SK-N-SH (cell line): ENCODE measurements at regions not wholly inside any gene's neighbourhood (a gene's known extent, or its start where the extent isn't known, plus 50 kb on each side); places are given as distances from the start of the nearest gene placed in this dataset.

Experiments
- CTCF ChIA-PET: fragments of 300-600, 350-600 bp; formaldehyde crosslinking; extraction: SDS; loops from one replicate; lab custom pipeline; 2021; lab: Yijun Ruan, JAX
- POLR2A ChIA-PET: fragments of 350-600 bp; sonication (Branson Sonifier 250); formaldehyde crosslinking; extraction: SDS; loops from one replicate; lab custom pipeline; 2020; ENCODE audit warnings: antibody characterized with exemption, inconsistent platforms; lab: Yijun Ruan, JAX
- DNase-seq: peaks from one replicate; pipeline ENCODE4 v3.0.0; 2012
- H2AFZ ChIP-seq: fragments of 200-600 bp; sonication (generic); 2 replicates; pipeline ENCODE4 v1.8.1; 2016; ENCODE audit warnings: antibody characterized with exemption, mild to moderate bottlenecking, low read depth
- H3F3A ChIP-seq: fragments of 200-600 bp; sonication (generic); replicated peaks from 2 replicates; pipeline ENCODE3; 2016; ENCODE audit warnings: antibody characterized with exemption, mild to moderate bottlenecking; ENCODE audit not compliant: insufficient read depth
- H3K27ac ChIP-seq, 2 experiments: fragments of 200-500 bp in 1 of 2; fragments of 200-600 bp in 1 of 2; sonication (Bioruptor generic) in 1 of 2; sonication (generic), shearing (Covaris generic) in 1 of 2; 2 replicates each; pipeline versions ENCODE4 v1.5.1 to v1.6.1; 2014 to 2016; ENCODE audit warnings: low read depth in 2 of 2, inconsistent platforms in 1 of 2, low read length in 1 of 2, mild to moderate bottlenecking in 1 of 2, mixed read lengths in 1 of 2
- H3K27me3 ChIP-seq: fragments of 200-600 bp; sonication (generic), shearing (Covaris generic); 2 replicates; pipeline ENCODE4 v1.6.1; 2016; ENCODE audit warnings: mixed run types; ENCODE audit not compliant: insufficient read depth
- H3K36me3 ChIP-seq, 2 experiments: fragments of 200-500 bp in 1 of 2; fragments of 200-600 bp in 1 of 2; sonication (Bioruptor generic) in 1 of 2; sonication (generic) in 1 of 2; replicated peaks in 1 of 2; 2 replicates each; pipeline versions ENCODE3 to v1.5.1; 2014 to 2016; ENCODE audit warnings: low read length in 1 of 2, mild to moderate bottlenecking in 1 of 2; ENCODE audit not compliant: insufficient read depth in 2 of 2, control insufficient read depth in 1 of 2
- H3K4me1 ChIP-seq, 2 experiments: fragments of 200-500 bp in 1 of 2; fragments of 200-600 bp in 1 of 2; sonication (Bioruptor generic) in 1 of 2; sonication (generic), shearing (Covaris generic) in 1 of 2; 2 replicates each; pipeline versions ENCODE4 v1.5.1 to v1.6.1; 2014 to 2016; ENCODE audit warnings: low read depth in 1 of 2, low read length in 1 of 2, mixed run types in 1 of 2; ENCODE audit not compliant: insufficient read depth in 2 of 2, control insufficient read depth in 1 of 2
- H3K4me2 ChIP-seq: fragments of 200-600 bp; sonication (generic), shearing (Covaris generic); 2 replicates; pipeline ENCODE4 v1.6.1; 2017; ENCODE audit warnings: mixed run types
- H3K4me3 ChIP-seq, 2 experiments: fragments of 200-500 bp in 1 of 2; fragments of 200-600 bp in 1 of 2; sonication (Bioruptor generic) in 1 of 2; sonication (generic), shearing (Covaris generic) in 1 of 2; 2 replicates each; pipeline versions ENCODE4 v1.5.1 to v1.8.1; 2014 to 2016; ENCODE audit warnings: low read depth in 2 of 2, inconsistent platforms in 1 of 2, low read length in 1 of 2, mild to moderate bottlenecking in 1 of 2, mixed read lengths in 1 of 2, moderate library complexity in 1 of 2
- H3K79me2 ChIP-seq: fragments of 200-600 bp; sonication (generic); 2 replicates; pipeline ENCODE4 v1.8.1; 2017; ENCODE audit warnings: mild to moderate bottlenecking; ENCODE audit not compliant: insufficient read depth
- H3K9ac ChIP-seq: fragments of 200-600 bp; sonication (generic); 2 replicates; pipeline ENCODE4 v1.6.1; 2017; ENCODE audit warnings: mixed run types
- H3K9me2 ChIP-seq: fragments of 200-600 bp; sonication (generic); 2 replicates; pipeline ENCODE4 v1.6.1; 2017; ENCODE audit warnings: mixed run types
- H3K9me3 ChIP-seq: fragments of 200-600 bp; sonication (generic); 2 replicates; pipeline ENCODE4 v1.6.1; 2017; ENCODE audit warnings: mixed run types, mild to moderate bottlenecking, moderate library complexity
- H4K20me1 ChIP-seq: fragments of 200-600 bp; sonication (generic); 2 replicates; pipeline ENCODE4 v1.6.1; 2017; ENCODE audit warnings: mild to moderate bottlenecking, mixed run types; ENCODE audit not compliant: insufficient read depth
- CHD2 ChIP-seq: fragments of 150-350 bp; IDR thresholded peaks from 2 replicates; pipeline ENCODE4 v1.6.1; 2018; ENCODE audit warnings: low read length; ENCODE audit not compliant: partially characterized antibody
- CTCF ChIP-seq: fragments of 200-600 bp; sonication (generic); IDR thresholded peaks from 2 replicates; pipeline ENCODE4 v1.6.1; 2017; ENCODE audit warnings: antibody characterized with exemption, mild to moderate bottlenecking, moderate library complexity
- ELF1 ChIP-seq: IDR thresholded peaks from 2 replicates; pipeline ENCODE4 v1.4.0; 2012
- EZH2phosphoT487 ChIP-seq: fragments of 200-600 bp; sonication (generic); IDR thresholded peaks from 2 replicates; pipeline ENCODE4 v1.6.1; 2017; ENCODE audit warnings: low read depth, mixed run types, mild to moderate bottlenecking, antibody characterized with exemption, moderate library complexity, borderline replicate concordance
- FOXJ3 ChIP-seq: sonication (generic); formaldehyde crosslinking; IDR thresholded peaks from 2 replicates; pipeline ENCODE4 v1.5.1; 2020; ENCODE audit warnings: mild to moderate bottlenecking, missing genetic modification reagents
- GABPA ChIP-seq: IDR thresholded peaks from 2 replicates; pipeline ENCODE4 v1.4.0; 2012; ENCODE audit warnings: low read depth, mild to moderate bottlenecking
- IRF3 ChIP-seq: fragments of 150-350 bp; IDR thresholded peaks from 2 replicates; pipeline ENCODE4 v1.6.1; 2016; ENCODE audit warnings: mild to moderate bottlenecking, low read depth, low read length
- JUND ChIP-seq: IDR thresholded peaks from 2 replicates; pipeline ENCODE4 v1.4.0; 2012
- MAX ChIP-seq: IDR thresholded peaks from 2 replicates; pipeline ENCODE4 v1.4.0; 2012; ENCODE audit warnings: low read depth
- NRF1 ChIP-seq: IDR thresholded peaks from 2 replicates; pipeline ENCODE4 v1.6.1; 2012; ENCODE audit warnings: low read depth, mild to moderate bottlenecking, low read length
- PBX3 ChIP-seq: IDR thresholded peaks from 2 replicates; pipeline ENCODE4; 2012
- RFX5 ChIP-seq: IDR thresholded peaks from 2 replicates; pipeline ENCODE4 v1.6.1; 2012; ENCODE audit warnings: mild to moderate bottlenecking, improper control_type of control experiment, low read length
- USF2 ChIP-seq: fragments of 150-350 bp; IDR thresholded peaks from 2 replicates; pipeline ENCODE4 v1.6.1; 2017; ENCODE audit warnings: antibody characterized with exemption, low read length, low read depth, borderline replicate concordance
- ZBTB33 ChIP-seq: IDR thresholded peaks from 2 replicates; pipeline ENCODE4 v1.4.0; 2012; ENCODE audit warnings: low read depth, borderline replicate concordance

GRCh38 chr7:86013662-86014061 is 630.0 kb upstream of the GRM3 start:
- Histone ChIP-seq H3K4me2 (no peak overlapping the region), H3K9me2 (no peaks in the 10 kb centered on the region), H3K36me3 (no peaks in the 10 kb centered on the region), H4K20me1 (no peaks in the 10 kb centered on the region), H3K27me3 (no peaks in the 10 kb centered on the region), H3F3A (no peaks in the 10 kb centered on the region), H3K4me1 (no peaks in the 10 kb centered on the region), H3K9me3 (no peaks in the 10 kb centered on the region), H3K4me3 (no peak overlapping the region), H3K27ac (no peak overlapping the region), H3K79me2 (no peaks in the 10 kb centered on the region), H2AFZ (no peak overlapping the region), H3K9ac (no peak overlapping the region)
- DNase-seq = no peak
- TF ChIP-seq RFX5 (no peak), CHD2 (no peak), GABPA (no peak), CTCF (no peak), EZH2phosphoT487 (no peak), FOXJ3 (no peak), ZBTB33 (no peak), ELF1 (no peak), USF2 (no peak), PBX3 (no peak), NRF1 (no peak), MAX (no peak), JUND (no peak), IRF3 (no peak)
- POLR2A ChIA-PET = no interaction called here
- CTCF ChIA-PET = interaction anchor here (0.8 kb wide), 1 partner anchor 9 kb away, joined by 3 read pairs; no protein-coding TSS in a partner anchor
